Stomach (tissue), 4 donors: ENCODE measurements at regions not wholly inside any gene's neighbourhood (a gene's known extent, or its start where the extent isn't known, plus 50 kb on each side); places are given as distances from the start of the nearest gene placed in this dataset.

Experiments
- CTCF ChIP-seq, 7 experiments: fragments of 450-650 bp in 4 of 7; fragments of 200-600 bp in 3 of 7; sonication (generic) in 3 of 7; IDR thresholded peaks; one replicate each; pipeline ENCODE4 v1.5.1; 2016 to 2019; ENCODE audit warnings: antibody characterized with exemption in 7 of 7, control low read depth in 2 of 7, mild to moderate bottlenecking in 1 of 7
- EP300 ChIP-seq: sonication (generic); formaldehyde crosslinking; IDR thresholded peaks from one replicate; pipeline ENCODE4 v1.6.1; 2017; ENCODE audit warnings: antibody characterized with exemption
- POLR2A ChIP-seq, 4 donors: fragments of 450-650 bp; IDR thresholded peaks; one replicate each; pipeline ENCODE4 v1.6.1; 2016; ENCODE audit warnings: antibody characterized with exemption in 4 of 4, control low read depth in 2 of 4, mild to moderate bottlenecking in 1 of 4, moderate library complexity in 1 of 4

GRCh38 chr14:26820572-26820971 lies 222.7 kb upstream of the NOVA1 start:
- no peak for TF ChIP-seq CTCF (IDR thresholded peaks at IDR 0.05)
- TF ChIP-seq EP300 = no peak
- no peak for TF ChIP-seq POLR2A (IDR thresholded peaks at IDR 0.05)
